Right atrium auricular region (tissue), 2 donors: ENCODE measurements at regions not wholly inside any gene's neighbourhood (a gene's known extent, or its start where the extent isn't known, plus 50 kb on each side); places are given as distances from the start of the nearest gene placed in this dataset.
"Not testable (repeated sequence)": the region's sequence is repeated elsewhere in the genome, so short reads cannot be mapped to it uniquely, and the experiment has no call there.

ENCODE experiments used
- DNase-seq: peaks from one replicate; pipeline ENCODE4 v3.0.0-alpha.2; 2019; ENCODE audit warnings: low spot score
- H3K27ac ChIP-seq, 2 donors: fragments of 200-600 bp; sonication (generic); 1 replicate in 1 of 2; 2 replicates in 1 of 2; pipeline ENCODE4 v1.5.1; 2016 to 2019
- H3K27me3 ChIP-seq, 2 donors: fragments of 200-600 bp; sonication (generic); one replicate each; pipeline versions ENCODE4 v1.5.1 to v1.6.0; 2017 to 2019
- H3K36me3 ChIP-seq: fragments of 200-600 bp; sonication (generic); one replicate; pipeline ENCODE4 v1.5.1; 2016
- H3K4me1 ChIP-seq, 2 donors: fragments of 200-600 bp; sonication (generic); one replicate each; pipeline versions ENCODE4 v1.5.1 to v1.6.0; 2017 to 2019
- H3K4me3 ChIP-seq, 2 donors: fragments of 200-600 bp; sonication (generic); 1 replicate in 1 of 2; 2 replicates in 1 of 2; pipeline ENCODE4 v1.5.1; 2017 to 2019; ENCODE audit warnings: mild to moderate bottlenecking in 1 of 2, moderate library complexity in 1 of 2
- H3K9me3 ChIP-seq, 2 donors: fragments of 200-600 bp; sonication (generic); one replicate each; pipeline ENCODE4 v1.5.1; 2019
- TF ChIP-seq, protein P1 (sequence below), 2 donors: fragments of 200-600 bp; sonication (generic); IDR thresholded peaks; one replicate each; pipeline ENCODE4 v1.5.1; 2019; ENCODE audit warnings: antibody characterized with exemption in 2 of 2

GRCh38 chr14:98919434-98919833 lies 352.6 kb downstream of the BCL11B start:
- Histone ChIP-seq H3K9me3 (peaks cover 0 to 4% of the 10 kb centered on the region in 2 donors), H3K27me3 (no peaks in the 10 kb centered on the region), H3K4me1 (no peaks in the 10 kb centered on the region), H3K36me3 (no peaks in the 10 kb centered on the region), H3K27ac (no peak overlapping the region), H3K4me3 (no peak overlapping the region)
- TF ChIP-seq, protein P1, sequence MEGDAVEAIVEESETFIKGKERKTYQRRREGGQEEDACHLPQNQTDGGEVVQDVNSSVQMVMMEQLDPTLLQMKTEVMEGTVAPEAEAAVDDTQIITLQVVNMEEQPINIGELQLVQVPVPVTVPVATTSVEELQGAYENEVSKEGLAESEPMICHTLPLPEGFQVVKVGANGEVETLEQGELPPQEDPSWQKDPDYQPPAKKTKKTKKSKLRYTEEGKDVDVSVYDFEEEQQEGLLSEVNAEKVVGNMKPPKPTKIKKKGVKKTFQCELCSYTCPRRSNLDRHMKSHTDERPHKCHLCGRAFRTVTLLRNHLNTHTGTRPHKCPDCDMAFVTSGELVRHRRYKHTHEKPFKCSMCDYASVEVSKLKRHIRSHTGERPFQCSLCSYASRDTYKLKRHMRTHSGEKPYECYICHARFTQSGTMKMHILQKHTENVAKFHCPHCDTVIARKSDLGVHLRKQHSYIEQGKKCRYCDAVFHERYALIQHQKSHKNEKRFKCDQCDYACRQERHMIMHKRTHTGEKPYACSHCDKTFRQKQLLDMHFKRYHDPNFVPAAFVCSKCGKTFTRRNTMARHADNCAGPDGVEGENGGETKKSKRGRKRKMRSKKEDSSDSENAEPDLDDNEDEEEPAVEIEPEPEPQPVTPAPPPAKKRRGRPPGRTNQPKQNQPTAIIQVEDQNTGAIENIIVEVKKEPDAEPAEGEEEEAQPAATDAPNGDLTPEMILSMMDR (IDR thresholded peaks at IDR 0.05): no peak
- DNase-seq: no peak

DNA sequence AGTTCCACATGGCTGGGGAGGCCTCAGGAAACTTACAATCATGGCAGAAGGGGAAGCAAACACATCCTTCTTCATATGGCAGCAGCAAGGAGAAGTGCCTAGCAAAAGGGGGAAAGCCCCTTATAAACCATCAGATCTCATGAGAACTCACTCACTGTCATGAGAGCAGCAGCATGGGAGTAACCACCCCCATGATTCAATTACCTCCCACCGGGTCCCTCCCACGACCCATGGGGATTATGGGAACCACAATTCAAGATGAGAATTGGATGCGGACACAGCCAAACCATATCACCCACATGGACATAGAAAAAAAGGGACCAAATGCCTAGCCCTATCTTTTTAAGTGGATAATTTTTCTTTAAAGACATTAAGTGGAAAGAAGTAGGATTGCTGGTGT lies 350.7 kb downstream of the BCL11B start:
- not testable (repeated sequence) for H3K27me3 ChIP-seq, H3K36me3 ChIP-seq, DNase-seq, H3K4me1 ChIP-seq, H3K27ac ChIP-seq, H3K4me3 ChIP-seq, H3K9me3 ChIP-seq

- no peak for DNase-seq
- no peak overlapping the region for H3K27ac ChIP-seq
- H3K36me3 ChIP-seq: no peaks in the 10 kb centered on the region
- H3K4me1 ChIP-seq: no peaks in the 10 kb centered on the region
- no peak overlapping the region for H3K4me3 ChIP-seq
- TF ChIP-seq, protein P1 (IDR thresholded peaks at IDR 0.05): no peak
- no peaks in the 10 kb centered on the region for H3K27me3 ChIP-seq
- peaks cover 0 to 4% of the 10 kb centered on the region in 2 donors for H3K9me3 ChIP-seq
These were observed 348.4 kb downstream of the BCL11B start for GRCh38 chr14:98923596-98923995.

GRCh38 chr14:98924046-98924445 lies 348.0 kb downstream of the BCL11B start:
- H3K4me3 ChIP-seq: no peak overlapping the region
- TF ChIP-seq, protein P1 (IDR thresholded peaks at IDR 0.05): no peak
- no peak overlapping the region for H3K27ac ChIP-seq
- DNase-seq: no peak
- no peaks in the 10 kb centered on the region for H3K4me1 ChIP-seq
- no peaks in the 10 kb centered on the region for H3K36me3 ChIP-seq
- H3K9me3 ChIP-seq: peaks cover 0 to 4% of the 10 kb centered on the region in 2 donors
- no peaks in the 10 kb centered on the region for H3K27me3 ChIP-seq

- H3K9me3 ChIP-seq: peaks cover 0 to 4% of the 10 kb centered on the region in 2 donors
- TF ChIP-seq, protein P1 (IDR thresholded peaks at IDR 0.05): no peak
These were observed 346.5 kb downstream of the BCL11B start for GRCh38 chr14:98925354-98926040.

GRCh38 chr14:98926146-98926545 lies 345.9 kb downstream of the BCL11B start:
- H3K4me1 ChIP-seq: no peaks in the 10 kb centered on the region
- no peak overlapping the region for H3K4me3 ChIP-seq
- no peak for DNase-seq
- H3K27ac ChIP-seq: no peak overlapping the region
- no peaks in the 10 kb centered on the region for H3K36me3 ChIP-seq
- H3K9me3 ChIP-seq: peaks cover 0 to 4% of the 10 kb centered on the region in 2 donors
- no peaks in the 10 kb centered on the region for H3K27me3 ChIP-seq
- TF ChIP-seq, protein P1 (IDR thresholded peaks at IDR 0.05): no peak

More at GRCh38 chr14:98925354-98926040, 346.5 kb downstream of the BCL11B start:
- DNase-seq: no peak
- Histone ChIP-seq H3K4me3 (no peak overlapping the region), H3K4me1 (no peaks in the 10 kb centered on the region), H3K36me3 (no peaks in the 10 kb centered on the region), H3K27me3 (no peaks in the 10 kb centered on the region), H3K27ac (no peak overlapping the region)
